MM.1S (cell line): ENCODE measurements at regions not wholly inside any gene's neighbourhood (a gene's known extent, or its start where the extent isn't known, plus 50 kb on each side); places are given as distances from the start of the nearest gene placed in this dataset.

Experiments used
- DNase-seq: peaks from one replicate; pipeline ENCODE4 v3.0.0-alpha.2; 2015
- H2AFZ ChIP-seq: fragments of 300-600 bp; sonication (generic); 2 replicates; pipeline ENCODE4 v1.6.0; 2016; ENCODE audit warnings: antibody characterized with exemption, low read length
- H3F3A ChIP-seq: fragments of 300-600 bp; sonication (generic); 2 replicates; pipeline ENCODE4 v1.6.1; 2016; ENCODE audit warnings: mild to moderate bottlenecking, antibody characterized with exemption, low read length, moderate library complexity, mixed read lengths; ENCODE audit not compliant: insufficient read depth
- H3K27ac ChIP-seq: fragments of 300-600 bp; sonication (generic); 2 replicates; pipeline ENCODE4 v1.5.1; 2016; ENCODE audit warnings: mild to moderate bottlenecking, low read length
- H3K27me3 ChIP-seq: fragments of 300-600 bp; sonication (generic); replicated peaks from 2 replicates; pipeline ENCODE4 v1.6.0; 2016; ENCODE audit warnings: low read length; ENCODE audit not compliant: insufficient read depth
- H3K36me3 ChIP-seq: fragments of 300-600 bp; sonication (generic); replicated peaks from 2 replicates; pipeline ENCODE4 v1.6.1; 2016; ENCODE audit warnings: mild to moderate bottlenecking, low read length, mixed read lengths; ENCODE audit not compliant: insufficient read depth
- H3K4me1 ChIP-seq: fragments of 300-600 bp; sonication (generic); 2 replicates; pipeline ENCODE4 v1.6.1; 2016; ENCODE audit warnings: low read length, mixed read lengths
- H3K4me2 ChIP-seq: fragments of 300-600 bp; sonication (generic); 2 replicates; pipeline ENCODE4 v1.6.0; 2016; ENCODE audit warnings: low read depth, low read length
- H3K4me3 ChIP-seq: fragments of 300-600 bp; sonication (generic); 2 replicates; pipeline ENCODE4 v1.5.1; 2016; ENCODE audit warnings: low read length, mixed read lengths
- H3K79me2 ChIP-seq: fragments of 300-600 bp; sonication (generic); 2 replicates; pipeline ENCODE4 v1.6.1; 2016; ENCODE audit warnings: mixed run types, low read length, mixed read lengths
- H3K9ac ChIP-seq: fragments of 300-600 bp; sonication (generic); 2 replicates; pipeline ENCODE4 v1.6.1; 2016; ENCODE audit warnings: low read length, mixed read lengths
- H3K9me2 ChIP-seq: fragments of 300-600 bp; sonication (generic); replicated peaks from 2 replicates; pipeline ENCODE4 v1.6.1; 2016; ENCODE audit warnings: mild to moderate bottlenecking, low read length, mixed read lengths; ENCODE audit not compliant: insufficient read depth
- H3K9me3 ChIP-seq: fragments of 300-600 bp; sonication (generic); replicated peaks from 2 replicates; pipeline ENCODE4 v1.6.1; 2016; ENCODE audit warnings: mild to moderate bottlenecking, low read length, mixed read lengths; ENCODE audit not compliant: insufficient read depth
- H4K20me1 ChIP-seq: fragments of 300-600 bp; sonication (generic); 2 replicates; pipeline ENCODE4 v1.6.1; 2016; ENCODE audit warnings: mild to moderate bottlenecking, low read length, moderate library complexity, mixed read lengths; ENCODE audit not compliant: insufficient read depth
- EZH2 ChIP-seq: fragments of 300-600 bp; sonication (generic); optimal IDR thresholded peaks from 2 replicates; pipeline ENCODE3; 2017; ENCODE audit warnings: low read depth, mild to moderate bottlenecking, antibody characterized with exemption, low read length, mixed read lengths
- EZH2phosphoT487 ChIP-seq: fragments of 300-600 bp; sonication (generic); IDR thresholded peaks from 2 replicates; pipeline ENCODE4 v1.6.1; 2018; ENCODE audit warnings: antibody characterized with exemption, low read length
- TF ChIP-seq, protein P1 (sequence below): fragments of 300-600 bp; sonication (generic); IDR thresholded peaks from 2 replicates; pipeline ENCODE4 v1.5.1; 2016; ENCODE audit warnings: antibody characterized with exemption, low read length, mixed read lengths

DNA sequence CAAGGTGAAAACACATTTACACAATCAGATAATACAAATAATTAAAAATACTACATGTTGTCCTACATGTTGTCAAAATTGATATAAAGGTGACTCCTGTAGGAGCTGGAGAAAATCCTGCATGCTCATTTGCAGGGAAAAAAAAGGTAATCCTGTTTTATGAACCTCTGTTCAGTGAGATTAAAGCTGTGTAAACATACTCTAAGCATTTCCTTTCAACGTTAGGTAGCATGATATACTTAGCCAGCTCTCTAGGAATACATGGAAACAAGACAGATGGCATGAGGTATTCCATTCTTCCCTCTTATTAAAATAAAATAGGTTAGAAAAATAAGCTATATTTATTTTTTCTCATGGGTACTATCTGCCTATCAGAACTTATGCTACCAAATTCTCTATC, 635.7 kb upstream of the FLRT2 start:
- Histone ChIP-seq H3K4me3 (no peak overlapping the region), H3K9me2 (no peaks in the 10 kb centered on the region), H3K27me3 (no peaks in the 10 kb centered on the region), H3K4me1 (no peaks in the 10 kb centered on the region), H3F3A (no peaks in the 10 kb centered on the region), H3K79me2 (no peaks in the 10 kb centered on the region), H3K9ac (no peak overlapping the region), H4K20me1 (no peaks in the 10 kb centered on the region), H3K4me2 (no peak overlapping the region), H3K27ac (no peak overlapping the region), H2AFZ (no peak overlapping the region), H3K36me3 (no peaks in the 10 kb centered on the region), H3K9me3 (no peaks in the 10 kb centered on the region)
- no peak for DNase-seq
- TF ChIP-seq EZH2phosphoT487 (no peak), EZH2 (no peak)
- TF ChIP-seq, protein P1, sequence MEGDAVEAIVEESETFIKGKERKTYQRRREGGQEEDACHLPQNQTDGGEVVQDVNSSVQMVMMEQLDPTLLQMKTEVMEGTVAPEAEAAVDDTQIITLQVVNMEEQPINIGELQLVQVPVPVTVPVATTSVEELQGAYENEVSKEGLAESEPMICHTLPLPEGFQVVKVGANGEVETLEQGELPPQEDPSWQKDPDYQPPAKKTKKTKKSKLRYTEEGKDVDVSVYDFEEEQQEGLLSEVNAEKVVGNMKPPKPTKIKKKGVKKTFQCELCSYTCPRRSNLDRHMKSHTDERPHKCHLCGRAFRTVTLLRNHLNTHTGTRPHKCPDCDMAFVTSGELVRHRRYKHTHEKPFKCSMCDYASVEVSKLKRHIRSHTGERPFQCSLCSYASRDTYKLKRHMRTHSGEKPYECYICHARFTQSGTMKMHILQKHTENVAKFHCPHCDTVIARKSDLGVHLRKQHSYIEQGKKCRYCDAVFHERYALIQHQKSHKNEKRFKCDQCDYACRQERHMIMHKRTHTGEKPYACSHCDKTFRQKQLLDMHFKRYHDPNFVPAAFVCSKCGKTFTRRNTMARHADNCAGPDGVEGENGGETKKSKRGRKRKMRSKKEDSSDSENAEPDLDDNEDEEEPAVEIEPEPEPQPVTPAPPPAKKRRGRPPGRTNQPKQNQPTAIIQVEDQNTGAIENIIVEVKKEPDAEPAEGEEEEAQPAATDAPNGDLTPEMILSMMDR, result no peak

DNA sequence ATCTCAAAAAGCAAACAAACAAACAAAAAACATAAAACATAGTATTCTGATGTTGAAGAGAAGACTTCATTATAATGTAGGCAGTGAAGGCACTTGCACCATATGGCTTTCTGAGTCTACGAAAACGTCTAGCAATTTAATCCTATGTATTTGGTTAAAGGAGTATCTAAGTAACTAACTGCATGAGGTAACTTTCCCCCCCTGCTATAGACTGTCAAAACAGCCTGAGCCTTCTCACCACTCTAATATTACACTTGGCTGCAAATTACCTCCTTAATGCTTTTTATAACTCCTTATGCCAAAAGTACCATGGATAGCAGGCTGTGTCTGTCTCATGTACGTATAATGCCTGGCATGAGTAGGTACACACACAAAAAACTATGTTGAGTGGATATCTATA, 607.6 kb upstream of the FLRT2 start:
- H3K9me3 ChIP-seq, result no peaks in the 10 kb centered on the region
- no peaks in the 10 kb centered on the region for H3K9me2 ChIP-seq
- TF ChIP-seq EZH2, result no peak
- no peak for TF ChIP-seq EZH2phosphoT487
- TF ChIP-seq, protein P1, result no peak
- no peak overlapping the region for H3K27ac ChIP-seq
- H3K36me3 ChIP-seq, result no peaks in the 10 kb centered on the region
- H3K79me2 ChIP-seq, result no peaks in the 10 kb centered on the region
- H3K27me3 ChIP-seq, result no peaks in the 10 kb centered on the region
- no peak overlapping the region for H3K9ac ChIP-seq
- H2AFZ ChIP-seq, result no peak overlapping the region
- H3K4me1 ChIP-seq, result no peaks in the 10 kb centered on the region
- H4K20me1 ChIP-seq, result no peaks in the 10 kb centered on the region
- no peak overlapping the region for H3K4me3 ChIP-seq
- H3F3A ChIP-seq, result no peaks in the 10 kb centered on the region
- no peak for DNase-seq
- H3K4me2 ChIP-seq, result no peak overlapping the region

DNA sequence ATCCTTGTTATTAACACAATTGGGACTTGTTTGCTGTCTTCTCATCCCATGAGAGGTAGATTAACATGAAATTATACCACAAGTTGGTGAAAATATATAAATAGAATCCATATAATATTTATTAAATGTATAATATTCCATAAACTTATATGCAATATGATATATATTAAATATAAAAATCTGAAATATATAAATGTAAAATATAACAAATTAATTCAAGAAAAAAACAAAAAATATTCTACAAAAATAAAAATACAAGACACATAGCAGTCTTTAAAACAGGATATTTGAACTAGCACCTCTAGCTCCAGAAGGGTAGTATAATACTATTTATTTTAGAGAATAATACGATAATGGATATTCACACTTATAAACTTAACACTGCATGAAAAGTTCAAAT, 603.3 kb upstream of the FLRT2 start:
- H4K20me1 ChIP-seq, result no peaks in the 10 kb centered on the region
- no peaks in the 10 kb centered on the region for H3K36me3 ChIP-seq
- H3F3A ChIP-seq, result no peaks in the 10 kb centered on the region
- no peaks in the 10 kb centered on the region for H3K79me2 ChIP-seq
- H3K27ac ChIP-seq, result no peak overlapping the region
- H3K9ac ChIP-seq, result no peak overlapping the region
- TF ChIP-seq EZH2phosphoT487, result no peak
- TF ChIP-seq EZH2, result no peak
- H2AFZ ChIP-seq, result no peak overlapping the region
- DNase-seq, result no peak
- no peaks in the 10 kb centered on the region for H3K27me3 ChIP-seq
- no peaks in the 10 kb centered on the region for H3K4me1 ChIP-seq
- H3K9me3 ChIP-seq, result no peaks in the 10 kb centered on the region
- no peaks in the 10 kb centered on the region for H3K9me2 ChIP-seq
- H3K4me2 ChIP-seq, result no peak overlapping the region
- H3K4me3 ChIP-seq, result no peak overlapping the region

DNA sequence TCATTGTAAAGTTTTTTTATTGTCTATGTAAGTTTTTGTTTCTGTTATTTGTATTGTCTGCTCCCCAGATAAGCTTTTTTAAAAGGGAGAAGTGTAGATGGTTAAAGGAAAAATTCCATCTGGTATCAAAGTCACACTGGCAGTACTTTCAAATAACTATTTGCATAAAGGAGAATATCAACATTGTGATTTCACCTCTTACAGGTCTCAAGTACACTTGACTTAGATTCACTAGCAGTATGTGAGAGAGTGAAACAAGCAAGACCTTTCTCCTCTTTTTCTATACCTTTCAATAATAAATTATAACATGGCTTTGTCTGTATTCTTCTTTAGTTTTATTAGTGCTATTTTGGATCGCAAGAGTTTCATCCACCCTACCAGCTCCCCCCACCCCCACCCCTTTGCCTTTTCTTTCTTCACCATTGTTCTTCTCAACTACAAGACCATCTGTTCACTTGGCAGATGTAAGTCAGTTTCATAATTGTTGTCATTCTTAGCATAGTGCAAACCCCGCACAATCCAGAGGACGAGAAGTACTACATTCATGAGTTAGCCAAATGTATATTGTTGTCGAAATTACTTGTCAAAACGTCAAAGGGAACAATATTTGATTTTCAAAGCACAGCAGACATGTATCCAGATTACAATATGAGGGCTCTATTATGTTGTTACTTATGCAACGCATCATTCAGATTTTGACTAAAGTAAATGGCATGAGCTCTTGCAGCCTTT, 602.7 kb upstream of the FLRT2 start:
- DNase-seq, result no peak
- TF ChIP-seq, protein P1, result no peak
- TF ChIP-seq EZH2phosphoT487 (no peak), EZH2 (no peak)
- no peaks in the 10 kb centered on the region for H3K79me2 ChIP-seq
- no peaks in the 10 kb centered on the region for H4K20me1 ChIP-seq
- no peaks in the 10 kb centered on the region for H3K36me3 ChIP-seq
- no peaks in the 10 kb centered on the region for H3K27me3 ChIP-seq
- H2AFZ ChIP-seq, result no peak overlapping the region
- H3K4me1 ChIP-seq, result no peaks in the 10 kb centered on the region
- H3K9me3 ChIP-seq, result no peaks in the 10 kb centered on the region
- H3K4me2 ChIP-seq, result no peak overlapping the region
- no peak overlapping the region for H3K9ac ChIP-seq
- no peaks in the 10 kb centered on the region for H3F3A ChIP-seq
- H3K9me2 ChIP-seq, result no peaks in the 10 kb centered on the region
- no peak overlapping the region for H3K27ac ChIP-seq
- H3K4me3 ChIP-seq, result no peak overlapping the region
